ENCODE measurements at regions not wholly inside any gene's neighbourhood (a gene's known extent, or its start where the extent isn't known, plus 50 kb on each side); places are given as distances from the start of the nearest gene placed in this dataset.
A peak's percentile ranks its signal among the peaks of the same experiment; 100 is the strongest.

- peak; percentile 57 to 67 for DNase-seq
Measured at GRCh38 chr5:93791518-93791972, 50.1 kb upstream of the POU5F2 start.
